ENCODE measurements at regions not wholly inside any gene's neighbourhood (a gene's known extent, or its start where the extent isn't known, plus 50 kb on each side); places are given as distances from the start of the nearest gene placed in this dataset.

- Histone ChIP-seq H3K36me3 (peaks cover 0 to 73% of the 10 kb centered on the region in 2 donors), H3K4me3 (no peak overlapping the region), H3K27me3 (no peaks in the 10 kb centered on the region), H3K9me3 (no peaks in the 10 kb centered on the region), H3K4me1 (peaks cover 56 to 64% of the 10 kb centered on the region in 2 donors), H3K27ac (peak overlapping the region; percentile 11 to 61 (median 30))
- intact Hi-C loops (cut with DNase I; ENCODE audit: low total_unique reads) = loop anchor here (5.0 kb wide), 1 partner anchor 36 kb away; no protein-coding TSS in a partner anchor
- in situ Hi-C loops (cut with MboI; ENCODE audit: low sequenced_read_pairs in 4 of 4) = no loop called here
- no peak for TF ChIP-seq POLR2A (IDR thresholded peaks at IDR 0.05)
- TF ChIP-seq, protein P1, sequence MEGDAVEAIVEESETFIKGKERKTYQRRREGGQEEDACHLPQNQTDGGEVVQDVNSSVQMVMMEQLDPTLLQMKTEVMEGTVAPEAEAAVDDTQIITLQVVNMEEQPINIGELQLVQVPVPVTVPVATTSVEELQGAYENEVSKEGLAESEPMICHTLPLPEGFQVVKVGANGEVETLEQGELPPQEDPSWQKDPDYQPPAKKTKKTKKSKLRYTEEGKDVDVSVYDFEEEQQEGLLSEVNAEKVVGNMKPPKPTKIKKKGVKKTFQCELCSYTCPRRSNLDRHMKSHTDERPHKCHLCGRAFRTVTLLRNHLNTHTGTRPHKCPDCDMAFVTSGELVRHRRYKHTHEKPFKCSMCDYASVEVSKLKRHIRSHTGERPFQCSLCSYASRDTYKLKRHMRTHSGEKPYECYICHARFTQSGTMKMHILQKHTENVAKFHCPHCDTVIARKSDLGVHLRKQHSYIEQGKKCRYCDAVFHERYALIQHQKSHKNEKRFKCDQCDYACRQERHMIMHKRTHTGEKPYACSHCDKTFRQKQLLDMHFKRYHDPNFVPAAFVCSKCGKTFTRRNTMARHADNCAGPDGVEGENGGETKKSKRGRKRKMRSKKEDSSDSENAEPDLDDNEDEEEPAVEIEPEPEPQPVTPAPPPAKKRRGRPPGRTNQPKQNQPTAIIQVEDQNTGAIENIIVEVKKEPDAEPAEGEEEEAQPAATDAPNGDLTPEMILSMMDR (IDR thresholded peaks at IDR 0.05 in 4 of 5, conservative IDR thresholded peaks at IDR 0.05 in 1 of 5) = no peak
- DNase-seq (no peak), ATAC-seq (peak in 1 of 2 donors; percentile 23)
Measured at GRCh38 chr7:130961128-130961601, 227.2 kb upstream of the KLF14 start.

DNA sequence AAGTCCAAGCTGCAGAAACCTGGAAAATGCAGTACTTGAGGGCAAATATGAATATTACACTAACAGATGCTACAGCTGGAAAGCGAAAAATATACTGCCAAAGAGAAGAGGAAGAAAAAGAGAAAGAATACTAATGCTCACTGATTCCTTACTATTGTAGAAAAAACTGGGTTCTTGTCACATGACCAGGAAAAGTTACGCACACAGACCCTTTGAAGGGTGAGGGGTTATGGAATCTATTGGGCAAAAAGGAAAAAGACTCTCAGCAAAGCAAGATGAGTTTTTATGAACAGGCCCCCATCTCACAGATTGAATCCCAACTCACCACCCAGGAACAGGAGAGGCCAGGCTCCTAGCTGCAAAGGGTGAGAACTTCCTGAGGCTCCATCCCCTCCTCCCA lies 228.1 kb upstream of the KLF14 start:
- DNase-seq = no peak
- Histone ChIP-seq H3K27ac (peak overlapping the region; percentile 11 to 61 (median 30)), H3K4me1 (peaks cover 51 to 61% of the 10 kb centered on the region in 2 donors), H3K36me3 (peaks cover 0 to 73% of the 10 kb centered on the region in 2 donors), H3K4me3 (no peak overlapping the region), H3K9me3 (no peaks in the 10 kb centered on the region), H3K27me3 (no peaks in the 10 kb centered on the region)
- TF ChIP-seq, protein P1 (IDR thresholded peaks at IDR 0.05 in 4 of 5, conservative IDR thresholded peaks at IDR 0.05 in 1 of 5) = no peak
- no peak for TF ChIP-seq POLR2A (IDR thresholded peaks at IDR 0.05)
- in situ Hi-C loops (cut with MboI; ENCODE audit: low sequenced_read_pairs in 4 of 4) (no loop called here), intact Hi-C loops (cut with DNase I; ENCODE audit: low total_unique reads) (loop anchor here (5.0 kb wide), 1 partner anchor 35 kb away; no protein-coding TSS in a partner anchor)
- no peak for ATAC-seq

GRCh38 chr7:130963339-130963738 lies 229.3 kb upstream of the KLF14 start:
- H3K27me3 ChIP-seq = no peaks in the 10 kb centered on the region
- TF ChIP-seq, protein P1 (IDR thresholded peaks at IDR 0.05 in 4 of 5, conservative IDR thresholded peaks at IDR 0.05 in 1 of 5) = no peak
- TF ChIP-seq POLR2A (IDR thresholded peaks at IDR 0.05) = no peak
- in situ Hi-C loops (cut with MboI; ENCODE audit: low sequenced_read_pairs in 4 of 4) = no loop called here
- no peaks in the 10 kb centered on the region for H3K9me3 ChIP-seq
- H3K36me3 ChIP-seq = peaks cover 0 to 71% of the 10 kb centered on the region in 2 donors
- ATAC-seq (no peak), DNase-seq (no peak)
- peaks cover 50 to 56% of the 10 kb centered on the region in 2 donors for H3K4me1 ChIP-seq
- H3K4me3 ChIP-seq = no peak overlapping the region
- intact Hi-C loops (cut with DNase I; ENCODE audit: low total_unique reads) = loop anchor here (5.0 kb wide), 1 partner anchor 34 kb away; no protein-coding TSS in a partner anchor
- H3K27ac ChIP-seq = peak overlapping the region in 2 of 4 donors; percentile 12 to 16

DNA sequence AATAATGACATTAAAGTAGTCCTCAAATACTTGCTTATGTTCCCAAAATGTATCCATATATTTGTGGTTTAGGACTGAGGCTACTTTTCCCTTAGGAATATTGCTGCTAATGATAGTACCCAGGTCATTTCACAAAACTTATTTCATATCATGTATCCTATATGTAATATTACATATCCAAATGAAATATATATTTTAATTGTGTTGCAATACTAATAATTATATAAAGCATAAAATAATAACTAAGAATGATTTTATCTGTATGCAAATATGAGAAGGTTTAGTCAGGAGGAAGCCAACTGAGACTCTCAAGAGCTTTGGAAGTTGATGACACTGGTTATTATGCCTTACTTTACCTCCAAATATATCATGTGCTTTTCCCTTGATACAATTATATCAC lies 231.5 kb upstream of the KLF14 start:
- Histone ChIP-seq H3K36me3 (peaks cover 0 to 49% of the 10 kb centered on the region in 2 donors), H3K27me3 (no peaks in the 10 kb centered on the region), H3K4me3 (no peak overlapping the region), H3K4me1 (peaks cover 54% of the 10 kb centered on the region in 2 donors), H3K9me3 (no peaks in the 10 kb centered on the region), H3K27ac (no peak overlapping the region)
- DNase-seq (no peak), ATAC-seq (no peak)
- intact Hi-C loops (cut with DNase I; ENCODE audit: low total_unique reads) (no loop called here), in situ Hi-C loops (cut with MboI; ENCODE audit: low sequenced_read_pairs in 4 of 4) (no loop called here)
- TF ChIP-seq, protein P1 (IDR thresholded peaks at IDR 0.05 in 4 of 5, conservative IDR thresholded peaks at IDR 0.05 in 1 of 5) = no peak
- no peak for TF ChIP-seq POLR2A (IDR thresholded peaks at IDR 0.05)

Measured in gastrocnemius medialis (tissue), 4 donors.